HG02970 (cell line): ENCODE measurements at regions not wholly inside any gene's neighbourhood (a gene's known extent, or its start where the extent isn't known, plus 50 kb on each side); places are given as distances from the start of the nearest gene placed in this dataset.

Experiments used
- ATAC-seq: cut with Tn5 transposase; IDR thresholded peaks from one replicate; pipeline ENCODE4 v1.9.1; 2021; ENCODE audit warnings: mild to moderate bottlenecking, moderate library complexity, moderate number of reproducible peaks; ENCODE audit not compliant: unreplicated experiment, low FRiP score

DNA sequence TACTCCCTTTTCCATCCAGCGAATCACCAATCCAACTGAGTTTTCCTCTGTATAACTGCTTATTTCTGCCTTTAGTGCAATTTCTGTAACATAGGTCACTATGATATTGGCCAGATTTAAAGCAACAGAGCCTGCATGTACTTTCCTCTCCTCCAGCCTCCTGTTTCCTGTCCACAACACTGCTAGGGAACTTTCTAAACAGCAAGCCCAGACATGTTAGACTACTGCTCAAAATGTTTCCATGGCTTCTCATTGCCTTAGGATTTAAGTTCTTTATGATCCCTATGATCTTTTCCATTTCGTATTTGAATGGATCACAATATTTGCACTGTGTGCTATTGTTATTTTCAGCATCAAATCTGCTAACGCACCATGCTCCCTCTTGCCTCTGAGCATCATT, 481.7 kb upstream of the SLC10A2 start:
- no peak for ATAC-seq

DNA sequence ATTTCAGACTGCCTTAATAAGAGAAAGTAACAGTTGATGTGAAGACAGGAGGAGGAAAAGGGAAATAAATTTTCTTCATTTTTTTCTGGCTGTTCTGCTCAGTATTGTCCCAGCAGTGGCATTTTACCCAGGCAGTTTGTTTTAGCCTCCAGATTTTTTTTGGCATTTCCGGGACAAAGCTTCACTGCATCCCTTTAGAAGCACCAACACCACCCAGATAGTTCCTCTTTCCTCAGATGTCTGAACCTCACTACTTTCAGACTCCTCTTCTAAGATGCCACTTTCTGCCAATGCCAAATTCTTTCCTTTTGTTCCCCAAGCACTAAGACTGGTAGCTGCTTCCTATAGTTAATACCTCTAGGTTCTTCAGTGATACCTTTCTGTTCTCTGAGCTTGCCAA, 480.1 kb upstream of the SLC10A2 start:
- ATAC-seq: no peak

DNA sequence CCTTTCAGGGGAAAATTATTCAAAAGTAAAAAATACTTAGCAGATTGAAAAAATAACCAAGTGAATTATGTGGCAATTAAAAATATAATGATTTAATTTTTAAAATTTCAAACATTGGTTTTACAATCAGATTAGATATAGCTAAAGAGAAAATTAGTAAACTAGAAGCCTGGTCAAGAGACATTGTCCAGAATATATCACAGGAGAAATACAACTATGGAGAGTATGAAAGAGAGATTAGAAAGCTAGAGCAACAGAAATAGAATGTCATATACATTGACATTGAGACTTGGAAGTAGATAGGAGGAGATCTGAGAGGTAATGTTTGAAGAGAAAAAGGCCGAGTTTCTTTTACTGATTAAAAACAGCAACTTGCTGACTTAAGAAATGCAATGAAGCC, 476.4 kb upstream of the SLC10A2 start:
- ATAC-seq: no peak

DNA sequence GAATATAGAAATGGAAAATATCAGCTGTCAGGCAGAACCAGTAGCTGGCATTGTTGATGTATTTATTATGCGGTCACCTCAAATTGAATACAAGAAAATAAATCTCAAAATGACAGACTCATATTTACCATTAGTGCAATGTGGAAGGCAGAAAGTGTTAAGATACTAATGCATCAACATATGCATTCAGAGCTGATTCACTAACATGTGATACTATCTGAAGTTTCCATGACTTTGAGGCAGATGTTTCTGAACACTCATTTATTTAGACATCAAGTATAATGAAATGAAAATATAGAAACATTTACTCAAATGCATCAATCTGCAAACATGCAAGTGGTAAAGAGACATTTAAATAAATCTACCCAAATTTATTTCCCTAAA, 474.2 kb upstream of the SLC10A2 start:
- no peak for ATAC-seq

DNA sequence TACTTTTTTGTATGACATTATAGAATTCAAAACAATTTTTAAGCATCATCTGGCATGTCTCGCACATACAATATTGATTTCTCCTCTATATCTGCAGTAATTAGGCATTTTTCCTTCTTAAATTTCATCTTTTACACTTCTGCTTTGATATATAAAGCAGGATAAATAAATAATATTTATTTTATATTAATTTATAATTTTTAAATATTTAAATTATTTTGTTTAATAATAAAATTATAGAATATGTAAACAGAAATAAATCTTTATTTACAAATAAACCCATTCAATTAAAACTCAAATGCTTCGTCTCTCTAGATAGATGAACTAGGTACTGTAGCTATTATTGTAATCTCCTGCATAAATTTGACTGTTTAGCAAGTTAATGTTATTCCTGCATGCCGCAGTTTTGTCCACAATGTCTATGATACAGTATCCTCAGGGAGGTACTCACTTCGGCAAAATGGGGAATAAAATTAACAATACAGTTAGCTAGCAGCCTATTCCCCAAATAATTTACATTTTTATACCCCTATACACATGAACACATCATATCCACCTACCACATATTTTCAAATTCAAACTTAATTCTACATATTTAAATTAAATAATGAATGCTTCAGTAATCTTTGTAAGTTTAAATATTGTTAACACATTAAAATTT, 473.6 kb upstream of the SLC10A2 start:
- no peak for ATAC-seq

DNA sequence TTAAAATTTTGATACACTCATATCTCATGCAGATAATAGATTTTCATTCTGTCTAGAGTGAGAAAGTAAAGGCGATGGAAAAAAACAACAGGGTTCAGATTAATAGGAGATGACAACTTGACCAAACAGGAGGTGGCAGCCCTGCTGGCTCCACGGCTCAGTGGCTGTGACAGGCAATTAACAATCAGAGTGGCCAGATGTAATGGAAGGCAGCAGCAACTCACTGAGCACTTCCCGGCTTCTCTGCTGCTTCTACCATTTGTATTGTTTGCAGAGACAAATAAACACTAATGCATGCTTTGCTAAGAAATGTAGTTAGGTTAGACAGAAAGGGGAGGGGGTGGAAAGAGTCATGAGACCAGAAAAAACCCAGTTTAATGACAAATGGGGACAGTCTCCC, 473.0 kb upstream of the SLC10A2 start:
- no peak for ATAC-seq

DNA sequence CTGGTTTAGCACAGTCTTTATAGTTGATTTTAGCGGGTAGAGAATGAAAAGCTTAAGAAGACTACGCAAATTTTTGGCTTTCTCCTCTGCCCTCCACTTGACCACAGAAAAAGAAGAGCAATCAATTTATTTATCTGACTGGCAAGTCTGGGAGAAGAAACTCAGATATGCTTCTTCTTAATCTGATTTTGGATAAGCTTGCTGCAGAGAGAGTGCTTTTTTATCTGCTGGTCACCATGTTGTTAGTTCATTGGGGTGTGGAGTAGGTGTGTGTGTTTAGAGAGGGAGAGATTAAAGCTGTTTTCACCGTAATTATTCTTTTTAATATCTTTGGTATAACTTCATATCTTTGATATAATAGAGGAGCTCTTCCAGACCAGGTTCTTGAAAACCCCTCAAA, 471.4 kb upstream of the SLC10A2 start:
- no peak for ATAC-seq

DNA sequence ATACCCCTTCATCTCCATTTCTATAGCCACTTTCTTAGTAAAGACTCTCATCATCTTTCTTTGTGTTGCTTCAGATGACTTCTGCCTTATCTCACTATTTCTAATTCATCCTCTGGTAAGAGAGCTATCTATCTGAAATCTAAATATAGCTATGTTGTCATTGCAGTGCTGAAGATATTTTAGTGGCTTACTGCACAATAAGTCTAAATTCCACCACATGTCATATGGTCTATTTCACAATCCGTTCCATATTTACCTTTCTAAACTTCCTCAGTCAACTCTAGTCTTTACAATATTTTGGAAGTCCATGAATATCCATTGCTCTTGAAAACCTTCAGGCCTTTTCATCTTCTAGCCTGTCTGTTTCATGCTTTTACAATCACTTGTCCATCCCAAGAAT, 465.1 kb upstream of the SLC10A2 start:
- ATAC-seq: no peak

DNA sequence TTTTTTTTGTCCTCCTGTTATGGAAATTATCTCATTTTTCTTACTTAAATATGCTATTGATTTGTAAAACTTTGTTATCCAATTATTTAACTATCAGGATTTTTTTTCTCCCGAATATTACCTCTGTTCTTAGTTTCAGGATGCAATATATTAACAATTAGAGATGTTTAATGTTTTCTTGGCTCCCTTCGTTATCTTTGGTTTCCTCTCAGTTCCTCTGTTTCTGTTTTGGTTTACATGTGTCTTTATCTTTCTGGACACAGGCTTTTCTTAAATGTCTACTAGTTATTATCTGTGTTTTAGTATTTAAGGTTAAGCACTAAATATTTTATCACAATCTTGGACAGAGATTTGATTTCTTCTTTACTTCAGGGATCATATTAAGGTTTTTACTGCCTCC, 462.2 kb upstream of the SLC10A2 start:
- ATAC-seq: no peak

DNA sequence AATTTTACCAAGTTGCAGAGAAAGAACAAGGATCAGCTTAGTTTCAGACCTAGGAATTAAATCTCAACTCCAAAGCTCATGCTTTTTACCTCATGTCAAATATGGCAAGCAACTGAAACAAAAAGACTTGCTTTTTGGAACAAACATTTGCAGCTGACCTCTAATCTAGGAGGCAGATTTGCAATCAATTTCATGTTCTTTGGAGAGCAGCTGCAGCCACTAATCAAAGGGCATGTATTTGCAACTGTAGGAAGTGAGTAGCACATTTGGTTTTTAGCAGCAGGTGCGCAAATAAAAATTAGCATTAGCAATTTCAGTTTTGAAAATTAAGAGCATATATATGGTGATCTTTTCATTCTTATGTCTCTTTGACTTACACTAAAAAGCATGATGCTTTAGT, 459.3 kb upstream of the SLC10A2 start:
- no peak for ATAC-seq

DNA sequence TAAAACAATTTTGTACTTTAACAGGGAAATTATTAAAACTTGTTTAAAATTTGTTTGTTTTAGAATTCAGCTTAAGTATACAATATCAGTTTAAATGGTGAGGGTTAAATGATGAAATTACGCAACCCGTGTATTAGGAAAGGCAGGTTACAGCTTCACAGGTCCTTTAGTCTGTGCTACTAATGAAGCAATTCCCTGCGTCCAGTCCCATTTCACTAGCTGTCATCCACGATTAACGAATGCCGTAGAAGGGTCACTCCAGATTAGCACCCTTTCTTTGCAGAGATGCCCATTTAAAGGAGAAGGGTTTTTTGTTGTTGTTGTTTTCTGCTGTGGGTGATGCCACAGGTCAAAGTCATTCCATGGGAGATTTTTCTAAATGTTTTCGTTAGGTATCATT, 457.6 kb upstream of the SLC10A2 start:
- ATAC-seq: no peak

DNA sequence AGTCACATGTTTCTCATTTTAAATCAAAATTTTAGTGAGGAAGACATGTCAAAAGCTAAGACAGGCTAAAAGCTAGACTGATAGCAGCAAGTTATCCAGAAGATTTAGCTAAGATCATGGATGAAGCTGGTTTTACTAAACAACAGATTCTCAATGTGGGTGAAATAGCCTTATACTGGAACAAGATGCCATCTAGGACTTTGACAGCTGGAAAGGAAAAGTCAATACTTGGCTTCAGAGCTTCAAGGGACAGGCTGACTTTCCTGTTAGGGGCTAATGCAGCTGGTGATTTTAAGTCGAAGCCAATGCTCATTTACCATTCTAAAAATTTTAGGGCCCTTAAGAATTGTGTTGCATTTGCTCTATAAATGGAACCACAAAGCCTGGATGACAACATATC, 455.3 kb upstream of the SLC10A2 start:
- ATAC-seq: no peak

DNA sequence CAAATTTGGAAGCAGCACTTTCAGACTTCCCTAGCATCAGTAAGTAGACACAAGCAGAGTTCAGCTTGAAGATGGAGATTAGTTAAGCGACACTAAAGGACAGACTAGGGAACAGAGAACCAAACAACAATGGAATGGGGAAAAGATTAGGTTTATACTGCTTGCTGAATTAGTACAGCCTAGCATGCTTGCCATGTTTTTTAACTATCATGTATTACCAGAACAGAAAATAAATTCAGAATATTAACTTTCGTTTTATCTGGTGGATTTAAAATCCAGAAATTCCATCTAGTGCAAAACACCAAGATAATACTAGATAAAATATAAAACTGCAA, 451.5 kb upstream of the SLC10A2 start:
- no peak for ATAC-seq

DNA sequence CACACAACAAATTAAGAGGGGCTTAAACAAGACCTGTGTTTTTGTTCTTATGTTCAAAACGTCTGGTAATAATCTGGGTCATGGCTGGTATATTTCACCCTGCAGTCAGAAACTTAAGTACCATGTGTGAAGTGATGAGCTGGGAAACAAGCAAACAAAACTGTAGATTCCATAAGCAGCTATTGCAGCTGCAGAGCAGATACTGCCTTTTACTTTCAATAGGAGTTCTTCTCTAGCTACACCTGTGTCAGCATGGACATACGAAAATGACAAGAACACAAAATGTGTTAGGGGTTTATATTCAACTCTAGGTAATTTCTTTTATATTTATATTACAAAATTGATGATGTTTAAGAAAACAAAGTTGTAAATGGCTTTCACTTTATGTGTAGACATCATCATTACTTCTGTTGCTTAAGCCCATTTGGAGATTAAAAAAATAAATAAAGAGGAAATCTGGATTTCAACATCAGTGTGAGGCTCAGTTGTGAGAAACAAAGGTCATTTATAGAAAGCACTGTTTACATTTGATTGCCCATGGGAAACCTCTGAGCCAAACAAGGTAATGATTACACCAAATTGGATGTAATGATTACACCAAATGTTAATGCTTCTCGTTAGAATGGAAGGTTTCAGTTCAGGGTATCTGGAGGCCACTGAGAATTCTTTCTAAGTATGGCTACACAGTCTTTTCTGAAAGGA, 451.0 kb upstream of the SLC10A2 start:
- ATAC-seq: peak; percentile 98

DNA sequence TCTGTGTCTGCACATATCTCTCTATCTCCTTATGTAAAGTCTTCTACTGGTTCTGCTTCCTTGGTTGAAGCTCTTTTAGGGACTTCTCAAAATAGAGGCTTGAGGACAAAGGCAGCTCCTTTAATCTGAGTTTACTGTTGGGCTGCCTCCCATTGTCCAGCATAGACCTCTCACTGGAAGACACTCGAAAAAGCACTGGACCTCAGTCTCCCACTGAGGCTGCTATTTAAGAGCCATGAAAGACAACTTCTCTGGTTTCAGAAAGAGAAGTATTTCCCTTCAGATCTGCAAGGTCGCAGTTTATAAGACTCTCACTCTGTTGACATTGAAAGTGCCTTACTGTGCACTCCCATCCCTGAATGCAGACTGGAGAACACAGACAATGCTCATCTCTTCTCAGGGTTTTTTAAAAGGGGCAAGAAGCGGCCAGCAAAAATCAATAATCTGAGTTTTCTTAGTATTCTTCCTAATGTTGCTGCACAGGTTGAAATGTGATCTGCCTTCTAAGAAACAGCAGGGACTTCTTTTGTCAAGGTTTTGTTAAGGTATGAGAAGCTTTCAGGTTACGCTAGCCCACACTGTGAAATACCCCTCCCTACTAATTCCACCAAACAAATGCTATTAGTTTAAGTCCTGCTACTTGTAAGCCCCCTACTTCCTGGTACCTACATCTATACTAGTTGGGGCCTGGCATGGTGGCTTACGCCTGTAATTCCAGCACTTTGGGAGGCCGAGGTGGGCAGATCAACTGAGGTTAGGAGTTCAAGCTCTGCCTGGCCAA, 450.0 kb upstream of the SLC10A2 start:
- no peak for ATAC-seq

DNA sequence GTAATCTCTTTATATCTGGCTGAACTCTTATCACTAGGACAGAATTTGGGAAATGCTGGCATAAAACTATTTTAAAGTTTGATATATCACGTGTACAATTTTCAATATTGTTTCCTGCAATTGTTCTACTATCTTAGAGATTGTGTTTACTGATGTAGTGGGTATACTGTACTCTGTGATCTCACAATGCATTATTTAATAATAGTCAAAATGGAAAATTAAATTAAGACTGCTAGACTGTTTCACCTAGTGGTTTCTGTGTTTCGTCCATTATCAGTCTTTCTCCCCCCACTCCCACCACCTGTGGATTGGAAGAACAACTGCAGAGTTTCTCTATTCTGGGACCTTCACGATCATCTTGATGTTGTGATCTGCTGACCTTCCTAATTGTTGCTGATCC, 449.2 kb upstream of the SLC10A2 start:
- ATAC-seq: no peak

DNA sequence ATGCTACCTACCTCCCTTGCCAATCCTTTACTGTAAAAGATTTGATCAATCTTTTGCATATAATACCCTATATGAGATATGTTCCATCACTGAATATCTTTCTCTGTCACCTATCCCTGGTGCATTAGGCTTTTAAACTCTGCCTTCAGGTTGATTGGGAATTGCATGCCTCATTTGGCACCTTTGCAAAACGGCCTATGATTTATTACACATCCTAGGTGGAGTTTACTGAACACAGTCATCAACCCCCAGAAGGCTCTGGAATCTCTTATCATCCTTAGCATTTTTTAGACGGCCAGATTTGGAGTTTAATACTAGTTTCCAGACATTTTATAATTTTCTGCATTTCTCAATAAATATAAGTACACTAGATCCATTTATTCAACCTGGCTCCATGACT, 448.4 kb upstream of the SLC10A2 start:
- ATAC-seq: no peak

DNA sequence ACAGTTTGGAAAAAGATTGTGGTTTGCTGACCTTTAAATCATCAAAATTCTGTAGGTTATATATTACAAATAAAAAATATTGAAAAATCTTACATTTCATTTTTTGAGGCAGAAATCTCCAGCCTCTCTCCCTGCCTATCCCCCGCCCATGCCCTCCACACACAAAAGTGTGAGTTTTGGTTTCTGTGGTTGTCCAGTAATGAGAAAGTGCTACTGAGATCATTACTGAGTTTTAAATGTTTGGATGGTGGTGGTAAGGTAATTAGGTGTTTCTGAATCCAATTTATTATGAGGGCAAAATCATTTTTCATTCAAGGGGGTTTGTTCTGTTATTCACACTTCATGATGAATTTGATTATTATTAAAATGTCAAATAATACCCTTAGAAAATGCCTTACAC, 448.0 kb upstream of the SLC10A2 start:
- ATAC-seq: no peak

DNA sequence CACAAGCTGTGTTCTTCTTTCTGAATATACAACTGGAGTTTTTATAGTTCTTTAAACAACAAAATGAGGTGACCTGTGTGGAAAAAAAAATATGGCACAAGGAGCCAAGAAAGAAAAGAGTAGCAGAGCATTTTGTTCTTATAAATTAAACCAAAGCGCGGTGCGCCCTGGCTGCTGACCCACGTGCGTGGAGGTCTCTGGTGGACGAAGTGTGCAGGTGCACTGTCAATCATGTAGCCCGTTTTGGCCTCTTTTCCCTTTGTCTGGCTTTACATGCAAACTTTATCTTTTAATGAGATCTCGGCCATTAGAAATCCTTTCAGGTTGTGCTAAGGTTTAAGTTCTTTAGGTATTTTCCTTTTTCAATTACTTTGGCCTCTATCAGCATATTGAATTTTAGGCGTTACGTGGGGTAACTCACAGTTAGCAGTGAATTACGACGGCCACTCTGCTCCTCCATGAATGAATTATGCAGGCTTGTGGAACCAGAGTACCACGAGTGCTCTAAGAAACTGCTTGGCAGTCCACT, 443.9 kb upstream of the SLC10A2 start:
- no peak for ATAC-seq

DNA sequence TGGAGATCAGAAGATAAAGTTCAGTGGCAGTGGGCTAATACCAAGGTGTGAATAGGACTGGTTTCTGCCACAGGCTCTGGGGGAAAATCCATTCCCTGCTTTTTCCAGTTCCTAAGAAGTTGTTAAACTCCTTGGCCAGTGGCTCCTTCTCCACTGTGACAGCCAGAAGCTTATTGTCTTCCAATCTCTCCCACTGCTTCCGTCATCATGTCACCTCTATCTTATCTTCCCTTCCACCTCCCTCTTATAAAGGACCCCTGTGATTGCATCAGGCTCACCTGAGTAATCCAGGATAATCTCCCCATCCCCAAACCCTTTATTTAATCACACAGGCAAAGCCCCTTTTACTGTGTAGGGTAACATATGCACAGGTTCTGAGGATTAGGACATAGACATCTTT, 431.2 kb upstream of the SLC10A2 start:
- no peak for ATAC-seq

DNA sequence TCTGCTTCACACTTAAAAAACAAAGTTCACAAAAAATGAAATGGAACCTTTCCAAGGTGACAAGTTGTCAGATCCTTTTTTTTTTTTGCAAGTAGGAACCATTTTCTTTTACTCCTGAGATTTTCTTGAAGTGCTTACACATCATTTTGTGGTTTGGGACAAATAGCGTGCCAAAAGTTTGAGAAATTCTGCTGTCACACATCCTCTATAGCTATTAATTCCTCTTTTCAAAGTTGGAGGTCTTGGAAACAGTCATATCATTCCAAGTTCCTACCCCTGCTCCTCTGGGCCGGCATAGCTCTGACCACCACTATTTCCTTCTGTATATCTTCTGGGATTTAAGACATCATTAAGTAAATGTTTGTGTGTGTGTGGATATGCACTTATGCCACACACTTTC, 421.6 kb upstream of the SLC10A2 start:
- no peak for ATAC-seq

DNA sequence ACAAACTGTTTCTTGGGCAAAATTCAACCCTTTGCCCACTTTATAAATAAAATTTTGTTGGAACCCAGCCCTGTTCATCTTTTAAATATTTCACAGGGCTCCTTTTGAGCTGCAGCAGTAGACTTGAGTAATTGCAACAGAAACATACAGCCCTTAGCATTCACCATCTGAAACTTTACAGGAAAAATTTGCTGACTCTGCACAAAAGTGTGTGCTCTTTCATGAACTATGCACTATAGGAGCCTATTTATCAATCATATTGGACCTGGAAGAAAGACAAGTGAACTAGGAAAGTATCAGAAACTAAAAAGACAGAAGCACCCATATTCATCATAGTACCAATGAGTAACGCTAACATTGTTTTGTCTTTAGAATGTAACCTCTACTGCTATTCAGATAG, 406.9 kb upstream of the SLC10A2 start:
- no peak for ATAC-seq
